ENCODE measurements at regions not wholly inside any gene's neighbourhood (a gene's known extent, or its start where the extent isn't known, plus 50 kb on each side); places are given as distances from the start of the nearest gene placed in this dataset.

DNA sequence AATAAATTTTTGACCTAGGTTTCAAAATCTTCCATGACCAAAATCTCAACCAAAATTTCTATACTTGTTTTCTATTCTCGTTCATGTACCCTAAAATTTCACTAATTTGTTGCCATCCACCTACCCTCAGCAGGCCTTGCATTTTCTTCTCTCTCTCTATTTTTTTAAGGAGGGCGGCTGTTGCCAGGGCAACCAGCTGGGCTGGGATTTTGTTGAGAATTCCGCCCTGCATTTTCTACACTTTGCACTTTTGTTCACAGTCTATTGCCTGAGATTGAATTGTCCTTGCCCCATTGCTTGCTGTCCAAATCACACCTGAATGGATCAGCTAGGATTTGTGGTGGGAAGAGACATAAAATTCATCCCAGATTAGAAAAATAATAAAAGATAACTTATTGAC is 657.5 kb upstream of the NRP1 start:
- TF ChIP-seq CTCF (IDR thresholded peaks at IDR 0.05; ENCODE audit: control extremely low read depth in 1 of 3, insufficient read depth in 1 of 3, low read depth in 1 of 3, low read length in 3 of 3) (no peak), EGR1 (IDR thresholded peaks at IDR 0.05; ENCODE audit: borderline replicate concordance, low read depth, low read length) (no peak), USF2 (IDR thresholded peaks at IDR 0.05; ENCODE audit: low read length) (no peak), EZH2 (IDR thresholded peaks at IDR 0.05; ENCODE audit: low read depth, low read length, severe bottlenecking) (no peak), RAD21 (IDR thresholded peaks at IDR 0.05 in 1 of 2, conservative IDR thresholded peaks at IDR 0.05 in 1 of 2; ENCODE audit: low read depth in 2 of 2, low read length in 2 of 2) (no peak), POLR2AphosphoS5 (IDR thresholded peaks at IDR 0.05; ENCODE audit: low read depth, low read length) (no peak), SRF (IDR thresholded peaks at IDR 0.05; ENCODE audit: low read depth, low read length) (no peak), CHD2 (IDR thresholded peaks at IDR 0.05; ENCODE audit: low read length) (no peak)
- TF ChIP-seq, protein P1, sequence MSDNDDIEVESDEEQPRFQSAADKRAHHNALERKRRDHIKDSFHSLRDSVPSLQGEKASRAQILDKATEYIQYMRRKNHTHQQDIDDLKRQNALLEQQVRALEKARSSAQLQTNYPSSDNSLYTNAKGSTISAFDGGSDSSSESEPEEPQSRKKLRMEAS (IDR thresholded peaks at IDR 0.05): no peak

Measured in H1 (cell line).